ENCODE measurements at regions not wholly inside any gene's neighbourhood (a gene's known extent, or its start where the extent isn't known, plus 50 kb on each side); places are given as distances from the start of the nearest gene placed in this dataset.

- H3K4me1 ChIP-seq (ENCODE audit: control insufficient read depth in 2 of 2, insufficient read depth in 1 of 2, low read depth in 1 of 2, low read length in 2 of 2) = peaks cover 0 to 2% of the 10 kb centered on the region in 2 donors
- H4K8ac ChIP-seq (ENCODE audit: low read depth, low read length) = no peak overlapping the region
- H2BK5ac ChIP-seq (ENCODE audit: low read length) = no peak overlapping the region
- no peak overlapping the region for H2AK5ac ChIP-seq (ENCODE audit: low read depth, low read length)
- H3K27ac ChIP-seq (replicated peaks; ENCODE audit: low read length) = no peak overlapping the region
- no peaks in the 10 kb centered on the region for H3K79me1 ChIP-seq (ENCODE audit: low read depth, low read length)
- H3K4ac ChIP-seq (ENCODE audit: low read length) = no peak overlapping the region
- no peaks in the 10 kb centered on the region for H3K27me3 ChIP-seq (ENCODE audit: control insufficient read depth in 3 of 3, insufficient read depth in 3 of 3, low read depth in 1 of 3, low read length in 3 of 3)
- H3K18ac ChIP-seq (ENCODE audit: low read length) = no peak overlapping the region
- H3K14ac ChIP-seq (ENCODE audit: low read length) = no peak overlapping the region
- peaks cover 0 to 2% of the 10 kb centered on the region in 2 donors for H3K9me3 ChIP-seq (replicated peaks in 1 of 2; ENCODE audit: control insufficient read depth in 2 of 2, insufficient read depth in 1 of 2, low read depth in 1 of 2, low read length in 2 of 2)
- no peak for DNase-seq (ENCODE audit: low spot score)
- H2BK15ac ChIP-seq (ENCODE audit: low read length) = no peak overlapping the region
- H3K9ac ChIP-seq (ENCODE audit: low read depth, low read length, poor library complexity) = no peak overlapping the region
- no CpG with 5 or more reads among the region's 4 CpGs for WGBS, 2 donors (ENCODE audit: extremely low coverage in 2 of 2, insufficient read length in 2 of 2, insufficient replicate concordance in 1 of 2)
- H2AFZ ChIP-seq (ENCODE audit: low read length) = no peak overlapping the region
- no peak overlapping the region for H2BK12ac ChIP-seq (ENCODE audit: low read length)
- H4K91ac ChIP-seq (ENCODE audit: low read depth, low read length, poor library complexity) = no peak overlapping the region
- H2BK120ac ChIP-seq (ENCODE audit: low read depth, low read length) = no peak overlapping the region
- H3K4me3 ChIP-seq (ENCODE audit: low read length in 2 of 2) = no peak overlapping the region
- no peak overlapping the region for H3K23ac ChIP-seq (ENCODE audit: low read depth, low read length, poor library complexity)
- no peaks in the 10 kb centered on the region for H3K36me3 ChIP-seq (replicated peaks in 1 of 2; ENCODE audit: control insufficient read depth in 2 of 2, insufficient read depth in 2 of 2, low read length in 2 of 2)
- H3K4me2 ChIP-seq (ENCODE audit: insufficient read depth, low read length, poor library complexity, severe bottlenecking) = no peak overlapping the region
Measured at GRCh38 chr18:51397347-51397962, 200.0 kb upstream of the MEX3C start.

- no peak overlapping the region for H3K9ac ChIP-seq (ENCODE audit: low read depth, low read length, poor library complexity)
- H4K91ac ChIP-seq (ENCODE audit: low read depth, low read length, poor library complexity) = no peak overlapping the region
- no peak overlapping the region for H3K4ac ChIP-seq (ENCODE audit: low read length)
- no peak overlapping the region for H2BK120ac ChIP-seq (ENCODE audit: low read depth, low read length)
- H3K27ac ChIP-seq (replicated peaks; ENCODE audit: low read length) = no peak overlapping the region
- no peak overlapping the region for H3K4me2 ChIP-seq (ENCODE audit: insufficient read depth, low read length, poor library complexity, severe bottlenecking)
- H3K4me1 ChIP-seq (ENCODE audit: control insufficient read depth in 2 of 2, insufficient read depth in 1 of 2, low read depth in 1 of 2, low read length in 2 of 2) = peaks cover 0 to 2% of the 10 kb centered on the region in 2 donors
- no peak for DNase-seq (ENCODE audit: low spot score)
- H2BK15ac ChIP-seq (ENCODE audit: low read length) = no peak overlapping the region
- no peak overlapping the region for H2BK5ac ChIP-seq (ENCODE audit: low read length)
- no peaks in the 10 kb centered on the region for H3K27me3 ChIP-seq (ENCODE audit: control insufficient read depth in 3 of 3, insufficient read depth in 3 of 3, low read depth in 1 of 3, low read length in 3 of 3)
- peaks cover 0 to 2% of the 10 kb centered on the region in 2 donors for H3K9me3 ChIP-seq (replicated peaks in 1 of 2; ENCODE audit: control insufficient read depth in 2 of 2, insufficient read depth in 1 of 2, low read depth in 1 of 2, low read length in 2 of 2)
- H2AFZ ChIP-seq (ENCODE audit: low read length) = no peak overlapping the region
- no peak overlapping the region for H3K23ac ChIP-seq (ENCODE audit: low read depth, low read length, poor library complexity)
- H4K8ac ChIP-seq (ENCODE audit: low read depth, low read length) = no peak overlapping the region
- H2BK12ac ChIP-seq (ENCODE audit: low read length) = no peak overlapping the region
- H3K18ac ChIP-seq (ENCODE audit: low read length) = no peak overlapping the region
- H3K36me3 ChIP-seq (replicated peaks in 1 of 2; ENCODE audit: control insufficient read depth in 2 of 2, insufficient read depth in 2 of 2, low read length in 2 of 2) = no peaks in the 10 kb centered on the region
- H2AK5ac ChIP-seq (ENCODE audit: low read depth, low read length) = no peak overlapping the region
- no peaks in the 10 kb centered on the region for H3K79me1 ChIP-seq (ENCODE audit: low read depth, low read length)
- H3K14ac ChIP-seq (ENCODE audit: low read length) = no peak overlapping the region
- WGBS, 2 donors (ENCODE audit: extremely low coverage in 2 of 2, insufficient read length in 2 of 2, insufficient replicate concordance in 1 of 2) = no CpG with 5 or more reads among the region's 1 CpG
- H3K4me3 ChIP-seq (ENCODE audit: low read length in 2 of 2) = no peak overlapping the region
Measured at GRCh38 chr18:51398104-51398503, 200.6 kb upstream of the MEX3C start.

- whole genome bisulfite sequencing, 2 donors (ENCODE audit: extremely low coverage in 2 of 2, insufficient read length in 2 of 2, insufficient replicate concordance in 1 of 2) = no CpG with 5 or more reads among the region's 11 CpGs
- DNase-seq (ENCODE audit: low spot score) = no peak
- Histone ChIP-seq H2BK15ac (ENCODE audit: low read length) (no peak overlapping the region), H3K9ac (ENCODE audit: low read depth, low read length, poor library complexity) (no peak overlapping the region), H2AFZ (ENCODE audit: low read length) (no peak overlapping the region), H4K91ac (ENCODE audit: low read depth, low read length, poor library complexity) (no peak overlapping the region), H3K4me1 (ENCODE audit: control insufficient read depth in 2 of 2, insufficient read depth in 1 of 2, low read depth in 1 of 2, low read length in 2 of 2) (peaks cover 0 to 2% of the 10 kb centered on the region in 2 donors), H2AK5ac (ENCODE audit: low read depth, low read length) (no peak overlapping the region), H3K9me3 (replicated peaks in 1 of 2; ENCODE audit: control insufficient read depth in 2 of 2, insufficient read depth in 1 of 2, low read depth in 1 of 2, low read length in 2 of 2) (peaks cover 0 to 2% of the 10 kb centered on the region in 2 donors), H3K4ac (ENCODE audit: low read length) (no peak overlapping the region), H4K8ac (ENCODE audit: low read depth, low read length) (no peak overlapping the region), H3K14ac (ENCODE audit: low read length) (no peak overlapping the region), H2BK12ac (ENCODE audit: low read length) (no peak overlapping the region), H3K18ac (ENCODE audit: low read length) (no peak overlapping the region), H2BK120ac (ENCODE audit: low read depth, low read length) (no peak overlapping the region), H2BK5ac (ENCODE audit: low read length) (no peak overlapping the region), H3K23ac (ENCODE audit: low read depth, low read length, poor library complexity) (no peak overlapping the region), H3K27ac (replicated peaks; ENCODE audit: low read length) (no peak overlapping the region), H3K4me2 (ENCODE audit: insufficient read depth, low read length, poor library complexity, severe bottlenecking) (no peak overlapping the region), H3K4me3 (ENCODE audit: low read length in 2 of 2) (no peak overlapping the region), H3K36me3 (replicated peaks in 1 of 2; ENCODE audit: control insufficient read depth in 2 of 2, insufficient read depth in 2 of 2, low read length in 2 of 2) (no peaks in the 10 kb centered on the region), H3K79me1 (ENCODE audit: low read depth, low read length) (no peaks in the 10 kb centered on the region), H3K27me3 (ENCODE audit: control insufficient read depth in 3 of 3, insufficient read depth in 3 of 3, low read depth in 1 of 3, low read length in 3 of 3) (no peaks in the 10 kb centered on the region)
Measured at GRCh38 chr18:51399491-51400122, 202.1 kb upstream of the MEX3C start.

- Histone ChIP-seq H2AK5ac (ENCODE audit: low read depth, low read length) (no peak overlapping the region), H3K18ac (ENCODE audit: low read length) (no peak overlapping the region), H3K14ac (ENCODE audit: low read length) (no peak overlapping the region), H4K8ac (ENCODE audit: low read depth, low read length) (no peak overlapping the region), H3K9me3 (replicated peaks in 1 of 2; ENCODE audit: control insufficient read depth in 2 of 2, insufficient read depth in 1 of 2, low read depth in 1 of 2, low read length in 2 of 2) (peaks cover 0 to 3% of the 10 kb centered on the region in 2 donors), H3K27me3 (ENCODE audit: control insufficient read depth in 3 of 3, insufficient read depth in 3 of 3, low read depth in 1 of 3, low read length in 3 of 3) (no peaks in the 10 kb centered on the region), H3K4me2 (ENCODE audit: insufficient read depth, low read length, poor library complexity, severe bottlenecking) (no peak overlapping the region), H2BK12ac (ENCODE audit: low read length) (no peak overlapping the region), H3K9ac (ENCODE audit: low read depth, low read length, poor library complexity) (no peak overlapping the region), H3K79me1 (ENCODE audit: low read depth, low read length) (no peaks in the 10 kb centered on the region), H2BK15ac (ENCODE audit: low read length) (no peak overlapping the region), H2BK5ac (ENCODE audit: low read length) (no peak overlapping the region), H3K4me1 (ENCODE audit: control insufficient read depth in 2 of 2, insufficient read depth in 1 of 2, low read depth in 1 of 2, low read length in 2 of 2) (peaks cover 0 to 2% of the 10 kb centered on the region in 2 donors), H2BK120ac (ENCODE audit: low read depth, low read length) (no peak overlapping the region), H3K23ac (ENCODE audit: low read depth, low read length, poor library complexity) (no peak overlapping the region), H2AFZ (ENCODE audit: low read length) (no peak overlapping the region), H3K4me3 (ENCODE audit: low read length in 2 of 2) (no peak overlapping the region), H4K91ac (ENCODE audit: low read depth, low read length, poor library complexity) (no peak overlapping the region), H3K36me3 (replicated peaks in 1 of 2; ENCODE audit: control insufficient read depth in 2 of 2, insufficient read depth in 2 of 2, low read length in 2 of 2) (no peaks in the 10 kb centered on the region), H3K4ac (ENCODE audit: low read length) (no peak overlapping the region), H3K27ac (replicated peaks; ENCODE audit: low read length) (no peak overlapping the region)
- no peak for DNase-seq (ENCODE audit: low spot score)
- no CpG with 5 or more reads among the region's 2 CpGs for WGBS, 2 donors (ENCODE audit: extremely low coverage in 2 of 2, insufficient read length in 2 of 2, insufficient replicate concordance in 1 of 2)
Measured at GRCh38 chr18:51400721-51401120, 203.2 kb upstream of the MEX3C start.
